Osteoblast (primary cell): ENCODE measurements at regions not wholly inside any gene's neighbourhood (a gene's known extent, or its start where the extent isn't known, plus 50 kb on each side); places are given as distances from the start of the nearest gene placed in this dataset.

Source experiments
- DNase-seq: peaks from one replicate; pipeline ENCODE4 v3.0.0; 2011; ENCODE audit warnings: low spot score, mixed read lengths; ENCODE audit not compliant: insufficient read length; ENCODE audit errors: missing footprints
- H2AFZ ChIP-seq: 2 replicates; pipeline ENCODE4 v1.6.0; 2011; ENCODE audit warnings: mild to moderate bottlenecking, low read length
- H3K27ac ChIP-seq: 2 replicates; pipeline ENCODE4 v1.5.1; 2011; ENCODE audit warnings: mild to moderate bottlenecking, low read depth, low read length, moderate library complexity
- H3K27me3 ChIP-seq: 2 replicates; pipeline ENCODE4 v1.6.0; 2012; ENCODE audit warnings: mild to moderate bottlenecking, control low read depth, inconsistent platforms, low read length, moderate library complexity; ENCODE audit not compliant: insufficient read depth
- H3K36me3 ChIP-seq: 2 replicates; pipeline ENCODE4 v1.5.1; 2011; ENCODE audit warnings: mild to moderate bottlenecking, low read length, control low read depth, moderate library complexity; ENCODE audit not compliant: insufficient read depth
- H3K4me1 ChIP-seq: 2 replicates; pipeline ENCODE4 v1.5.1; 2011; ENCODE audit warnings: mild to moderate bottlenecking, low read length, control low read depth, moderate library complexity; ENCODE audit not compliant: insufficient read depth
- H3K4me2 ChIP-seq: 2 replicates; pipeline ENCODE4 v1.6.0; 2011; ENCODE audit warnings: mild to moderate bottlenecking, low read length; ENCODE audit not compliant: insufficient read depth
- H3K4me3 ChIP-seq: fragments of 200-600 bp; sonication (generic); 3 replicates; pipeline ENCODE4 v1.5.1; 2012; ENCODE audit warnings: mild to moderate bottlenecking, low read length, inconsistent platforms; ENCODE audit not compliant: insufficient read depth
- H3K79me2 ChIP-seq: 2 replicates; pipeline ENCODE4 v1.6.0; 2012; ENCODE audit warnings: mild to moderate bottlenecking, low read length, control low read depth, inconsistent platforms; ENCODE audit not compliant: insufficient read depth
- H3K9me3 ChIP-seq: 2 replicates; pipeline ENCODE4 v1.5.1; 2011; ENCODE audit warnings: low read depth, low read length, control low read depth
- H4K20me1 ChIP-seq: 2 replicates; pipeline ENCODE4 v1.6.0; 2012; ENCODE audit warnings: mild to moderate bottlenecking, low read length, control low read depth; ENCODE audit not compliant: insufficient read depth
- TF ChIP-seq, protein P1 (sequence below): IDR thresholded peaks from 2 replicates; pipeline ENCODE4 v1.5.1; 2011; ENCODE audit warnings: mild to moderate bottlenecking, low read depth, low read length, moderate library complexity; ENCODE audit errors: extremely low read depth

- Histone ChIP-seq H3K36me3 (no peaks in the 10 kb centered on the region), H4K20me1 (no peaks in the 10 kb centered on the region), H3K79me2 (no peaks in the 10 kb centered on the region), H3K9me3 (no peaks in the 10 kb centered on the region), H3K4me1 (no peaks in the 10 kb centered on the region), H3K27me3 (no peaks in the 10 kb centered on the region), H3K27ac (no peak overlapping the region), H2AFZ (no peak overlapping the region), H3K4me3 (no peak overlapping the region), H3K4me2 (no peak overlapping the region)
- no peak for DNase-seq
- TF ChIP-seq, protein P1, sequence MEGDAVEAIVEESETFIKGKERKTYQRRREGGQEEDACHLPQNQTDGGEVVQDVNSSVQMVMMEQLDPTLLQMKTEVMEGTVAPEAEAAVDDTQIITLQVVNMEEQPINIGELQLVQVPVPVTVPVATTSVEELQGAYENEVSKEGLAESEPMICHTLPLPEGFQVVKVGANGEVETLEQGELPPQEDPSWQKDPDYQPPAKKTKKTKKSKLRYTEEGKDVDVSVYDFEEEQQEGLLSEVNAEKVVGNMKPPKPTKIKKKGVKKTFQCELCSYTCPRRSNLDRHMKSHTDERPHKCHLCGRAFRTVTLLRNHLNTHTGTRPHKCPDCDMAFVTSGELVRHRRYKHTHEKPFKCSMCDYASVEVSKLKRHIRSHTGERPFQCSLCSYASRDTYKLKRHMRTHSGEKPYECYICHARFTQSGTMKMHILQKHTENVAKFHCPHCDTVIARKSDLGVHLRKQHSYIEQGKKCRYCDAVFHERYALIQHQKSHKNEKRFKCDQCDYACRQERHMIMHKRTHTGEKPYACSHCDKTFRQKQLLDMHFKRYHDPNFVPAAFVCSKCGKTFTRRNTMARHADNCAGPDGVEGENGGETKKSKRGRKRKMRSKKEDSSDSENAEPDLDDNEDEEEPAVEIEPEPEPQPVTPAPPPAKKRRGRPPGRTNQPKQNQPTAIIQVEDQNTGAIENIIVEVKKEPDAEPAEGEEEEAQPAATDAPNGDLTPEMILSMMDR = no peak
Observed at GRCh38 chr18:5693699-5694294, 150.0 kb upstream of the EPB41L3 start.

GRCh38 chr18:5678779-5679406, 135.1 kb upstream of the EPB41L3 start:
- Histone ChIP-seq H3K9me3 (peaks cover 3% of the 10 kb centered on the region), H4K20me1 (no peaks in the 10 kb centered on the region), H2AFZ (no peak overlapping the region), H3K4me2 (no peak overlapping the region), H3K27me3 (no peaks in the 10 kb centered on the region), H3K36me3 (no peaks in the 10 kb centered on the region), H3K4me1 (no peaks in the 10 kb centered on the region), H3K79me2 (no peaks in the 10 kb centered on the region), H3K4me3 (no peak overlapping the region), H3K27ac (no peak overlapping the region)
- DNase-seq = no peak
- TF ChIP-seq, protein P1 = no peak

DNA sequence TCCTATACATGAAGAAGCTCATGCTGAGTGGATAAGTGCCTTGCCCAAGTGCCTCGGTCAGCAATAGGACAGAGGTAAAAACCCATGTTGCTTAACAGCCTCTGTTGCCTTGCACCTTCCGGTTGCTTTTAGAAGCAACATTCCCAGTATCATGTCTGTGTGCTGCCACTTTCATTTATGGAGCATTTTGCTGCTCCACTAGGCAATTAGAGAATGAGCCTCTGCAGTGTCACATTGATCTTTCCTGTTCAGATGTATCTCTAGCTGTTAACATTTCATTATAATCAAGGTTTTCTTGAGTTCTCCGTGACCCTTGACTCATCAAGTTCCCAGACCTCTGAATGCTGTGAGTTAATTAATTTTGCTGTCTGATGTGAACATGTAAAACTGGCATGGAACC, 134.5 kb upstream of the EPB41L3 start:
- Histone ChIP-seq H3K27me3 (no peaks in the 10 kb centered on the region), H2AFZ (no peak overlapping the region), H3K27ac (no peak overlapping the region), H4K20me1 (no peaks in the 10 kb centered on the region), H3K4me1 (no peaks in the 10 kb centered on the region), H3K9me3 (peaks cover 3% of the 10 kb centered on the region), H3K4me3 (no peak overlapping the region), H3K36me3 (no peaks in the 10 kb centered on the region), H3K79me2 (no peaks in the 10 kb centered on the region), H3K4me2 (no peak overlapping the region)
- no peak for DNase-seq
- TF ChIP-seq, protein P1 = no peak

- Histone ChIP-seq H3K4me3 (no peak overlapping the region), H3K36me3 (no peaks in the 10 kb centered on the region), H3K4me2 (no peak overlapping the region), H3K79me2 (no peaks in the 10 kb centered on the region), H4K20me1 (no peaks in the 10 kb centered on the region), H3K27me3 (no peaks in the 10 kb centered on the region), H3K9me3 (peaks cover 3% of the 10 kb centered on the region), H3K27ac (no peak overlapping the region), H3K4me1 (no peaks in the 10 kb centered on the region), H2AFZ (no peak overlapping the region)
- TF ChIP-seq, protein P1 = no peak
- DNase-seq = no peak
Observed at GRCh38 chr18:5673616-5674015, 129.8 kb upstream of the EPB41L3 start.
